HL-60 (cell line): ENCODE measurements at regions not wholly inside any gene's neighbourhood (a gene's known extent, or its start where the extent isn't known, plus 50 kb on each side); places are given as distances from the start of the nearest gene placed in this dataset.

ENCODE experiments used
- DNase-seq, 2 experiments: peaks; one replicate each; pipeline ENCODE4 v3.0.0-alpha.2; 2010 to 2020; ENCODE audit warnings: low read depth in 1 of 2, low spot score in 1 of 2
- H3K27ac ChIP-seq: fragments of 250-450 bp; sonication (Bioruptor Pico); replicated peaks from 2 replicates; pipeline ENCODE4 v1.5.1; 2020; ENCODE audit warnings: mild to moderate bottlenecking, moderate library complexity
- H3K27me3 ChIP-seq: fragments of 250-450 bp; sonication (Bioruptor Pico); 2 replicates; pipeline ENCODE4 v1.5.1; 2021; ENCODE audit warnings: mild to moderate bottlenecking, moderate library complexity; ENCODE audit not compliant: insufficient read depth, poor library complexity, severe bottlenecking
- H3K4me3 ChIP-seq: replicated peaks from 2 replicates; pipeline ENCODE4 v1.5.1; 2011; ENCODE audit warnings: mild to moderate bottlenecking, control low read depth, low read length; ENCODE audit not compliant: insufficient read depth
- GABPA ChIP-seq: IDR thresholded peaks from 2 replicates; pipeline ENCODE4 v1.6.1; 2012; ENCODE audit warnings: low read depth
- POLR2AphosphoS5 ChIP-seq: IDR thresholded peaks from 2 replicates; pipeline ENCODE4 v1.6.1; 2012; ENCODE audit warnings: low read depth
- REST ChIP-seq: IDR thresholded peaks from 2 replicates; pipeline ENCODE4 v1.6.1; 2012; ENCODE audit warnings: low read depth; ENCODE audit not compliant: insufficient replicate concordance
- SPI1 ChIP-seq: IDR thresholded peaks from 2 replicates; pipeline ENCODE4 v1.6.1; 2012; ENCODE audit warnings: low read depth, mild to moderate bottlenecking, borderline replicate concordance
- TF ChIP-seq, protein P1 (sequence below): IDR thresholded peaks from one replicate; pipeline ENCODE4 v1.5.1; 2011; ENCODE audit warnings: low read length, control low read depth, inconsistent platforms; ENCODE audit not compliant: insufficient read depth

- H3K27me3 ChIP-seq, result no peaks in the 10 kb centered on the region
- no peak for DNase-seq
- no peak overlapping the region for H3K27ac ChIP-seq
- H3K4me3 ChIP-seq, result no peak overlapping the region
- TF ChIP-seq GABPA, result no peak
- TF ChIP-seq, protein P1, sequence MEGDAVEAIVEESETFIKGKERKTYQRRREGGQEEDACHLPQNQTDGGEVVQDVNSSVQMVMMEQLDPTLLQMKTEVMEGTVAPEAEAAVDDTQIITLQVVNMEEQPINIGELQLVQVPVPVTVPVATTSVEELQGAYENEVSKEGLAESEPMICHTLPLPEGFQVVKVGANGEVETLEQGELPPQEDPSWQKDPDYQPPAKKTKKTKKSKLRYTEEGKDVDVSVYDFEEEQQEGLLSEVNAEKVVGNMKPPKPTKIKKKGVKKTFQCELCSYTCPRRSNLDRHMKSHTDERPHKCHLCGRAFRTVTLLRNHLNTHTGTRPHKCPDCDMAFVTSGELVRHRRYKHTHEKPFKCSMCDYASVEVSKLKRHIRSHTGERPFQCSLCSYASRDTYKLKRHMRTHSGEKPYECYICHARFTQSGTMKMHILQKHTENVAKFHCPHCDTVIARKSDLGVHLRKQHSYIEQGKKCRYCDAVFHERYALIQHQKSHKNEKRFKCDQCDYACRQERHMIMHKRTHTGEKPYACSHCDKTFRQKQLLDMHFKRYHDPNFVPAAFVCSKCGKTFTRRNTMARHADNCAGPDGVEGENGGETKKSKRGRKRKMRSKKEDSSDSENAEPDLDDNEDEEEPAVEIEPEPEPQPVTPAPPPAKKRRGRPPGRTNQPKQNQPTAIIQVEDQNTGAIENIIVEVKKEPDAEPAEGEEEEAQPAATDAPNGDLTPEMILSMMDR, result no peak
Observed at GRCh38 chr17:17398188-17398942, 78.4 kb upstream of the MED9 start.

DNA sequence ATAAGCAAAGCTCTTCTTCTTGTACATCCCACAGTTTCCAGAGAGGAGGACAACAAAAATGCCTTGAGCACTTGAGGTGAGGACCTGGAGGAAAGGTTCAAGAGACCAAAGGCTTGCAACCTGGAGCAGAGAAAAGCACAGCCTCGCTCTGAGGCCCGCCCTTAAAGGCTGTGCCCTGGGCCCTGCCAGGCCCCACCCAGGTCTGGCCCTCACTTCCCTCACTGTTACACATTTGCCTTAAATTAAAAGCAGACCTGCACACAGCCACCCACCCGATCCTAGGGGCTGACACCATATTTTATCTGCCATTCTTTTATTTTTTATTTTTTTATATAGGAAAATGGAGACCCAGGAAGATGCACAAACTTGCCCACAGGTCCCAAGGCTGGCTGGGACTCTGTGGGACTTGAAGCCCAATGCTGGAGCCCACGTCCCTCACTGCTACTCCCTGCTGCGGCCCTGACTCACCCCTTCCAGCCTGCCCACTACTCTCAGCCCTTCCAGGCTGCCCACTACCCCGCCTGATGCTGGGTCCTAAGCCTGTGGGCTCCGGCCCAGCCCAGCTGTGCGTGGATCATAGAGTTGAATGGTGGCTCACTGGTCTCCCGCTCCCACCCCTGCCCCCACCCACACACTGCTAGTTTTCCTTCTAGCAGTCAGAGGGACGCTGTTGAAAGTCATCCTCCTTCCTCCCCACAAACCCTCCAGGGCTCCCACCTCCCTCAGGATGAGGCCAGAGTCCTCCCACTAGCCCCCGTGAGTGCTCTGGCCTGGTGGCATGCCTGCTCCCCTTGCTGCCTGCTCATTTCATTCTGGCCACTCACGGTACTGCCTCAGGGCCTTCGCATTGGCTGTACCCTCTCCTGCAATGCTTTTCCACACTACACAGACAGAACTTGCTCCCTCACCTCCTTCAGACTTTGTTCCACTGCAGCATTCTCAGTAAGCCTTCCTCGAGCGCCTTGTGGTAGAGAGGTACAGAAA is 77.6 kb upstream of the MED9 start:
- H3K27ac ChIP-seq, result no peak overlapping the region

GRCh38 chr17:17400070-17400469 is 76.7 kb upstream of the MED9 start:
- DNase-seq, result no peak
- Histone ChIP-seq H3K4me3 (no peak overlapping the region), H3K27ac (no peak overlapping the region), H3K27me3 (no peaks in the 10 kb centered on the region)
- TF ChIP-seq GABPA, result no peak
- TF ChIP-seq, protein P1, result no peak
- no peak for TF ChIP-seq SPI1
- no peak for TF ChIP-seq POLR2AphosphoS5
- TF ChIP-seq REST, result no peak

More for the DNA sequence above, 77.6 kb upstream of the MED9 start:
- TF ChIP-seq POLR2AphosphoS5 (no peak), GABPA (no peak), SPI1 (no peak), REST (no peak)
- TF ChIP-seq, protein P1, result no peak
- Histone ChIP-seq H3K4me3 (no peak overlapping the region), H3K27me3 (no peaks in the 10 kb centered on the region)
- no peak for DNase-seq
